ENCODE measurements at regions not wholly inside any gene's neighbourhood (a gene's known extent, or its start where the extent isn't known, plus 50 kb on each side); places are given as distances from the start of the nearest gene placed in this dataset.
A peak's percentile ranks its signal among the peaks of the same experiment; 100 is the strongest.

- H3K4me3 ChIP-seq (ENCODE audit: low read depth, low read length), result no peak overlapping the region
- no peak for DNase-seq
- no peak overlapping the region for H3K27ac ChIP-seq
- H3K36me3 ChIP-seq, result no peaks in the 10 kb centered on the region
- no peaks in the 10 kb centered on the region for H3K9me3 ChIP-seq (ENCODE audit: severe bottlenecking)
- TF ChIP-seq, protein P1, sequence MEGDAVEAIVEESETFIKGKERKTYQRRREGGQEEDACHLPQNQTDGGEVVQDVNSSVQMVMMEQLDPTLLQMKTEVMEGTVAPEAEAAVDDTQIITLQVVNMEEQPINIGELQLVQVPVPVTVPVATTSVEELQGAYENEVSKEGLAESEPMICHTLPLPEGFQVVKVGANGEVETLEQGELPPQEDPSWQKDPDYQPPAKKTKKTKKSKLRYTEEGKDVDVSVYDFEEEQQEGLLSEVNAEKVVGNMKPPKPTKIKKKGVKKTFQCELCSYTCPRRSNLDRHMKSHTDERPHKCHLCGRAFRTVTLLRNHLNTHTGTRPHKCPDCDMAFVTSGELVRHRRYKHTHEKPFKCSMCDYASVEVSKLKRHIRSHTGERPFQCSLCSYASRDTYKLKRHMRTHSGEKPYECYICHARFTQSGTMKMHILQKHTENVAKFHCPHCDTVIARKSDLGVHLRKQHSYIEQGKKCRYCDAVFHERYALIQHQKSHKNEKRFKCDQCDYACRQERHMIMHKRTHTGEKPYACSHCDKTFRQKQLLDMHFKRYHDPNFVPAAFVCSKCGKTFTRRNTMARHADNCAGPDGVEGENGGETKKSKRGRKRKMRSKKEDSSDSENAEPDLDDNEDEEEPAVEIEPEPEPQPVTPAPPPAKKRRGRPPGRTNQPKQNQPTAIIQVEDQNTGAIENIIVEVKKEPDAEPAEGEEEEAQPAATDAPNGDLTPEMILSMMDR (IDR thresholded peaks at IDR 0.05; ENCODE audit: low read depth, low read length), result no peak
- H3K27me3 ChIP-seq (ENCODE audit: insufficient read depth, low read depth, severe bottlenecking), result no peaks in the 10 kb centered on the region
Observed at GRCh38 chr4:30262379-30262778, 457.8 kb upstream of the PCDH7 start.

GRCh38 chr4:30264465-30264864, 455.7 kb upstream of the PCDH7 start:
- H3K9me3 ChIP-seq (ENCODE audit: severe bottlenecking), result no peaks in the 10 kb centered on the region
- TF ChIP-seq, protein P1 (IDR thresholded peaks at IDR 0.05; ENCODE audit: low read depth, low read length), result no peak
- no peaks in the 10 kb centered on the region for H3K27me3 ChIP-seq (ENCODE audit: insufficient read depth, low read depth, severe bottlenecking)
- no peaks in the 10 kb centered on the region for H3K36me3 ChIP-seq
- no peak overlapping the region for H3K4me3 ChIP-seq (ENCODE audit: low read depth, low read length)
- no peak overlapping the region for H3K27ac ChIP-seq
- no peak for DNase-seq

DNA sequence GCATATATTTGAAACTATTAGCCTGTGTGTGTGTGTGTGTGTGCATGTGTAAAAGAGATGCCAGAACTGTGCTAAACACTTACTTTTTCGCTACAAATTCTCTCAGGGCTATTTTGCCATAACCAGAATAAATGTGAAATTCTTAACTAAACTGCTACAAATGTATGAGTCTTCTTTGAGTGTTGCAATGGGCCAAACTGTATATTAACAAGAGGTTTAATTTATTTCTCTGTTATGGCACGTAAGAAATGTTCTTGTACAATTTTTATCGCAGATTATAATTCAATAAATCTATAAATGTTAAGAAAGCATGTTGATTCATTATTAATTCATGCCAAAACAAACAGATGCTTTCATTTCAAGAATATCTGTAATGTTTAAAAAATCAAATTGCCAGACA, 454.5 kb upstream of the PCDH7 start:
- H3K4me3 ChIP-seq (ENCODE audit: low read depth, low read length), result no peak overlapping the region
- no peak overlapping the region for H3K27ac ChIP-seq
- no peaks in the 10 kb centered on the region for H3K9me3 ChIP-seq (ENCODE audit: severe bottlenecking)
- TF ChIP-seq, protein P1 (IDR thresholded peaks at IDR 0.05; ENCODE audit: low read depth, low read length), result no peak
- no peaks in the 10 kb centered on the region for H3K27me3 ChIP-seq (ENCODE audit: insufficient read depth, low read depth, severe bottlenecking)
- H3K36me3 ChIP-seq, result no peaks in the 10 kb centered on the region
- DNase-seq, result no peak

DNA sequence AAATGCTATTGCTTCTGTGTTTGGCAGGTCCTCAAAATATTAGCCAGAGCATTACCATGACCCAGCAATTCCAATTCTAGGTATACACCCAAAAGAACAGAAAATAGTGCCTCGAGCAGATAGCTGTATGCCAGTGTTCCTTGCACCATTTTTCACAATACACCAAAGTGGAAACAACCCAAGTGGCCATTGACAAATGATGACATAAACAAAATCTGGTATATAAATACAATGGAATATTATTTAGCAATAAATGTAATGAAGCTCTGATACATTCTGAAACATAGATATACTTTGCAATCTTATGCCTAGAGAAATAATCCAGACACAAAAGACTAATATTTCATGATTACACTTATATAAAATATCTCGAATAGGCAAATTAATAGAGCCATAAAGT, 451.8 kb upstream of the PCDH7 start:
- no peak for DNase-seq
- TF ChIP-seq, protein P1 (IDR thresholded peaks at IDR 0.05; ENCODE audit: low read depth, low read length), result no peak
- Histone ChIP-seq H3K4me3 (ENCODE audit: low read depth, low read length) (no peak overlapping the region), H3K36me3 (no peaks in the 10 kb centered on the region), H3K9me3 (ENCODE audit: severe bottlenecking) (peaks cover 2% of the 10 kb centered on the region), H3K27me3 (ENCODE audit: insufficient read depth, low read depth, severe bottlenecking) (no peaks in the 10 kb centered on the region), H3K27ac (no peak overlapping the region)

- H3K36me3 ChIP-seq, result no peaks in the 10 kb centered on the region
- H3K9me3 ChIP-seq (ENCODE audit: severe bottlenecking), result peaks cover 2% of the 10 kb centered on the region
- no peak overlapping the region for H3K27ac ChIP-seq
- TF ChIP-seq, protein P1 (IDR thresholded peaks at IDR 0.05; ENCODE audit: low read depth, low read length), result 0 out of 2 replicates have a peak, but pooled peaks have one; percentile 30
- DNase-seq, result no peak
- no peaks in the 10 kb centered on the region for H3K27me3 ChIP-seq (ENCODE audit: insufficient read depth, low read depth, severe bottlenecking)
- no peak overlapping the region for H3K4me3 ChIP-seq (ENCODE audit: low read depth, low read length)
Observed at GRCh38 chr4:30269850-30270249, 450.3 kb upstream of the PCDH7 start.

- DNase-seq, result no peak
- H3K27me3 ChIP-seq (ENCODE audit: insufficient read depth, low read depth, severe bottlenecking), result no peaks in the 10 kb centered on the region
- no peak overlapping the region for H3K27ac ChIP-seq
- H3K36me3 ChIP-seq, result no peaks in the 10 kb centered on the region
- no peak overlapping the region for H3K4me3 ChIP-seq (ENCODE audit: low read depth, low read length)
- TF ChIP-seq, protein P1 (IDR thresholded peaks at IDR 0.05; ENCODE audit: low read depth, low read length), result no peak
- H3K9me3 ChIP-seq (ENCODE audit: severe bottlenecking), result no peaks in the 10 kb centered on the region
Observed at GRCh38 chr4:30281986-30282385, 438.2 kb upstream of the PCDH7 start.

Data from WERI-Rb-1 (cell line).